ENCODE measurements at regions not wholly inside any gene's neighbourhood (a gene's known extent, or its start where the extent isn't known, plus 50 kb on each side); places are given as distances from the start of the nearest gene placed in this dataset.

- TF ChIP-seq, protein P1, sequence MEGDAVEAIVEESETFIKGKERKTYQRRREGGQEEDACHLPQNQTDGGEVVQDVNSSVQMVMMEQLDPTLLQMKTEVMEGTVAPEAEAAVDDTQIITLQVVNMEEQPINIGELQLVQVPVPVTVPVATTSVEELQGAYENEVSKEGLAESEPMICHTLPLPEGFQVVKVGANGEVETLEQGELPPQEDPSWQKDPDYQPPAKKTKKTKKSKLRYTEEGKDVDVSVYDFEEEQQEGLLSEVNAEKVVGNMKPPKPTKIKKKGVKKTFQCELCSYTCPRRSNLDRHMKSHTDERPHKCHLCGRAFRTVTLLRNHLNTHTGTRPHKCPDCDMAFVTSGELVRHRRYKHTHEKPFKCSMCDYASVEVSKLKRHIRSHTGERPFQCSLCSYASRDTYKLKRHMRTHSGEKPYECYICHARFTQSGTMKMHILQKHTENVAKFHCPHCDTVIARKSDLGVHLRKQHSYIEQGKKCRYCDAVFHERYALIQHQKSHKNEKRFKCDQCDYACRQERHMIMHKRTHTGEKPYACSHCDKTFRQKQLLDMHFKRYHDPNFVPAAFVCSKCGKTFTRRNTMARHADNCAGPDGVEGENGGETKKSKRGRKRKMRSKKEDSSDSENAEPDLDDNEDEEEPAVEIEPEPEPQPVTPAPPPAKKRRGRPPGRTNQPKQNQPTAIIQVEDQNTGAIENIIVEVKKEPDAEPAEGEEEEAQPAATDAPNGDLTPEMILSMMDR (conservative IDR thresholded peaks at IDR 0.05 in 1 of 2, IDR thresholded peaks at IDR 0.05 in 1 of 2; ENCODE audit: low read depth in 1 of 2, low read length in 2 of 2), result no peak
- TF ChIP-seq EZH2 (IDR thresholded peaks at IDR 0.05; ENCODE audit: low read length, missing control alignments), result no peak
These were observed 257.4 kb downstream of the TRIM36 start for GRCh38 chr5:114912189-114912920.

Measured in fibroblast of lung (primary cell).